GM12864 (cell line): ENCODE measurements at regions not wholly inside any gene's neighbourhood (a gene's known extent, or its start where the extent isn't known, plus 50 kb on each side); places are given as distances from the start of the nearest gene placed in this dataset.

Source experiments
- DNase-seq: peaks from one replicate; pipeline ENCODE4 v3.0.0-alpha.2; 2011; ENCODE audit warnings: low read depth
- H3K4me3 ChIP-seq: 2 replicates; pipeline ENCODE4 v1.5.1; 2011; ENCODE audit warnings: mild to moderate bottlenecking, low read depth, low read length, control low read depth
- TF ChIP-seq, protein P1 (sequence below): IDR thresholded peaks from 2 replicates; pipeline ENCODE4 v1.5.1; 2011; ENCODE audit warnings: low read depth, mild to moderate bottlenecking, moderate library complexity, low read length, control low read depth, inconsistent platforms; ENCODE audit errors: missing control alignments

DNA sequence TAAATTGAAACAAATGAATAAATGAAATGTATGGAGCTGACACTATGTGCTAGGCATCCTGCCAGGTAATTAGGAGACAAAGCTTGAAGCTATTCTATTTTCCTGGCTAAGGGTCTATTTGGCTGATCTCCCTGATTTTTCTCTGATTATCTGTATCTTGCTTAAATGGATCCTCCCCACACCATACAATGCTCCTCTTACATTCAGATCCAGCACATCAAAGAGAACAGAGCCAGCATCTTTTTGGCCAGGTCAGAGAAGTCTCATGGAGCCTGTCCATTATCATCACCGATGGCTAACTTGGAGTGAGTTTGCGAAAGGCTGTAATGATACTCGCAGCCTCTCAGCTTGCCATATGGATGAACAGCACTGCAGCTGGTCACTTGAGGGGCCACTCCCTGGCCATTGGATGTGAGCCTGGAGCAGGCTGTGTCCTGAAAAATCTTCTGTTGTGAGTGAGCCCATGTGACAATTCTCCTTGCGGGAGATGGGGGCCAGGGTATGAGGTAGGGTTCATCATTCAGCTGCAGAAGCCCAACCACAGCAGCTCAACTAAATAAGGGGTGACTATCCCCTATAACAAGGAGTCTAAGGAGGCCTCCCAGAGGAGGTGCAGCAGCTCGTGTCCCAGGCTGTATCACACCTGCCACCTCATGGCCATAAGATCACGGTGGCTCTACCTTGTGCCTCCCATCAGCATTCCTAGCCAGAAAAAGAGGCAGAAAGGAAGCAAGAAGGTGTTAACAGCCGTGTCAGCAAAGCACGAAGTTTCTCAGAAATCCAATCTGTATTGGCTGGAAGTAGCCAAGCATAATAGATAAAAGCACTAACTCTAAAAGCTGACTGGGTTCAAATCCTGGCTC, 69.3 kb upstream of the ST8SIA2 start:
- TF ChIP-seq, protein P1, sequence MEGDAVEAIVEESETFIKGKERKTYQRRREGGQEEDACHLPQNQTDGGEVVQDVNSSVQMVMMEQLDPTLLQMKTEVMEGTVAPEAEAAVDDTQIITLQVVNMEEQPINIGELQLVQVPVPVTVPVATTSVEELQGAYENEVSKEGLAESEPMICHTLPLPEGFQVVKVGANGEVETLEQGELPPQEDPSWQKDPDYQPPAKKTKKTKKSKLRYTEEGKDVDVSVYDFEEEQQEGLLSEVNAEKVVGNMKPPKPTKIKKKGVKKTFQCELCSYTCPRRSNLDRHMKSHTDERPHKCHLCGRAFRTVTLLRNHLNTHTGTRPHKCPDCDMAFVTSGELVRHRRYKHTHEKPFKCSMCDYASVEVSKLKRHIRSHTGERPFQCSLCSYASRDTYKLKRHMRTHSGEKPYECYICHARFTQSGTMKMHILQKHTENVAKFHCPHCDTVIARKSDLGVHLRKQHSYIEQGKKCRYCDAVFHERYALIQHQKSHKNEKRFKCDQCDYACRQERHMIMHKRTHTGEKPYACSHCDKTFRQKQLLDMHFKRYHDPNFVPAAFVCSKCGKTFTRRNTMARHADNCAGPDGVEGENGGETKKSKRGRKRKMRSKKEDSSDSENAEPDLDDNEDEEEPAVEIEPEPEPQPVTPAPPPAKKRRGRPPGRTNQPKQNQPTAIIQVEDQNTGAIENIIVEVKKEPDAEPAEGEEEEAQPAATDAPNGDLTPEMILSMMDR: no peak
- no peak for DNase-seq
- no peak overlapping the region for H3K4me3 ChIP-seq

- H3K4me3 ChIP-seq: no peak overlapping the region
- TF ChIP-seq, protein P1: no peak
- DNase-seq: no peak
Observed at GRCh38 chr15:92326236-92326635, 67.4 kb upstream of the ST8SIA2 start.

GRCh38 chr15:92327033-92327432, 66.6 kb upstream of the ST8SIA2 start:
- no peak overlapping the region for H3K4me3 ChIP-seq
- no peak for DNase-seq
- TF ChIP-seq, protein P1: no peak

GRCh38 chr15:92328207-92328606, 65.5 kb upstream of the ST8SIA2 start:
- no peak overlapping the region for H3K4me3 ChIP-seq
- TF ChIP-seq, protein P1: no peak
- DNase-seq: no peak

- no peak overlapping the region for H3K4me3 ChIP-seq
- TF ChIP-seq, protein P1: no peak
- DNase-seq: no peak
Observed at GRCh38 chr15:92332125-92332899, 61.4 kb upstream of the ST8SIA2 start.

- DNase-seq: no peak
- TF ChIP-seq, protein P1: no peak
- H3K4me3 ChIP-seq: no peak overlapping the region
Observed at GRCh38 chr15:92333709-92334108, 60.0 kb upstream of the ST8SIA2 start.
